ENCODE measurements at regions not wholly inside any gene's neighbourhood (a gene's known extent, or its start where the extent isn't known, plus 50 kb on each side); places are given as distances from the start of the nearest gene placed in this dataset.

DNA sequence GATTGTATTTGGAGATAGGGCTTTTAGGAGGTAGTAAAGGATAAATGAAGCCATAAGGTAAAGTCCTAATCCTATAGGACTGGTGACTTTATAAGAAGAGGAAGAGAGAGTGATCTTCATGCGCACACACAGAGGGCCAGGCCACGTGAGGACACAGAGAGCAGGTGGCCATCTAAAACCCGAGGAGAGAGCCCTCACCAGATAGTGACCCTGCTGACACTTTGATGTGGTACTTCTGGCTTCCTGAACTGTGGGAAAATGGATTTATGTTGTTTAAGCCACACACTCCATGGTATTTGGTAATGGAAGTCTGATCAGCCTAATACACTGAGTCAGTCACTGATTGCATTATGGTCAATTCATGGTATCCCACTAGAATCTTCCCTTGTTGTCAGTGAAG is 164.9 kb upstream of the TAPT1 start:
- Histone ChIP-seq H3K9me3 (ENCODE audit: control insufficient read depth in 4 of 4, low read length in 3 of 4) (peaks cover 0 to 2% (median 0%) of the 10 kb centered on the region in 4 donors), H3K27me3 (ENCODE audit: control insufficient read depth in 4 of 4, insufficient read depth in 4 of 4, low read length in 3 of 4) (no peaks in the 10 kb centered on the region), H3K4me1 (ENCODE audit: control insufficient read depth in 4 of 4, insufficient read depth in 4 of 4, low read length in 3 of 4) (no peaks in the 10 kb centered on the region), H3K4me3 (ENCODE audit: low read depth in 1 of 3, low read length in 3 of 3) (no peak overlapping the region), H3K9ac (ENCODE audit: low read depth in 1 of 2, low read length in 2 of 2) (no peak overlapping the region), H3K36me3 (ENCODE audit: control insufficient read depth in 4 of 4, insufficient read depth in 3 of 4, low read depth in 1 of 4, low read length in 3 of 4) (no peaks in the 10 kb centered on the region), H3K27ac (ENCODE audit: low read depth in 1 of 2, low read length in 2 of 2) (no peak overlapping the region)
- 88% methylated on average over 3 of the region's 3 CpGs for WGBS
- TF ChIP-seq FOXA2 (IDR thresholded peaks at IDR 0.05) (no peak), REST (IDR thresholded peaks at IDR 0.05) (no peak), HNF4A (conservative IDR thresholded peaks at IDR 0.05) (no peak), TAF1 (conservative IDR thresholded peaks at IDR 0.05) (no peak), RAD21 (IDR thresholded peaks at IDR 0.05) (no peak), EGR1 (IDR thresholded peaks at IDR 0.05; ENCODE audit: low read depth in 2 of 2) (no peak), RXRA (IDR thresholded peaks at IDR 0.05) (no peak)
- TF ChIP-seq, protein P1, sequence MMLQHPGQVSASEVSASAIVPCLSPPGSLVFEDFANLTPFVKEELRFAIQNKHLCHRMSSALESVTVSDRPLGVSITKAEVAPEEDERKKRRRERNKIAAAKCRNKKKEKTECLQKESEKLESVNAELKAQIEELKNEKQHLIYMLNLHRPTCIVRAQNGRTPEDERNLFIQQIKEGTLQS (IDR thresholded peaks at IDR 0.05): no peak
- no peak for DNase-seq (ENCODE audit: low spot score)

DNA sequence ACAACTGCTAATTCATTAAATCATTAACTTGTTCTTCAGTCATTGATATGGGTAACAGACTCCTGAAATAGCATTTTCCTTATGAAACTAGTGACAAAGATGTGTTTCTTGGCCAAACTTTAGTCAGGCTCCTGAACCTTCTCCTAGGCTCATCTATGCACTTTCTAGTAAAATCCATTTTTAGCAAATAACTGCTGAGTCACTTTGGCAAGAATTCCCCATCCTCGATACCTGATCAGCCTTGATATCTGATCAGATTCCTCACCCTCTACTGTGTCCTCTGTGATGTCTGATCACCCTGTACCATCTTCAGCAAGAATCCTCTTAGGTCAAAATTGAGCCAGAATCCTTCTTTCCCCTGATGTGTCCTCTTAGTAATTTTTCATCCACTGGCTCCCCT is 161.2 kb upstream of the TAPT1 start:
- Histone ChIP-seq H3K36me3 (ENCODE audit: control insufficient read depth in 4 of 4, insufficient read depth in 3 of 4, low read depth in 1 of 4, low read length in 3 of 4) (no peaks in the 10 kb centered on the region), H3K9ac (ENCODE audit: low read depth in 1 of 2, low read length in 2 of 2) (no peak overlapping the region), H3K9me3 (ENCODE audit: control insufficient read depth in 4 of 4, low read length in 3 of 4) (peaks cover 0 to 2% (median 0%) of the 10 kb centered on the region in 4 donors), H3K4me1 (ENCODE audit: control insufficient read depth in 4 of 4, insufficient read depth in 4 of 4, low read length in 3 of 4) (no peaks in the 10 kb centered on the region), H3K27me3 (ENCODE audit: control insufficient read depth in 4 of 4, insufficient read depth in 4 of 4, low read length in 3 of 4) (no peaks in the 10 kb centered on the region), H3K27ac (ENCODE audit: low read depth in 1 of 2, low read length in 2 of 2) (no peak overlapping the region), H3K4me3 (ENCODE audit: low read depth in 1 of 3, low read length in 3 of 3) (no peak overlapping the region)
- TF ChIP-seq HNF4G (IDR thresholded peaks at IDR 0.05) (no peak), GABPA (IDR thresholded peaks at IDR 0.05 in 1 of 2, conservative IDR thresholded peaks at IDR 0.05 in 1 of 2) (no peak), HNF4A (conservative IDR thresholded peaks at IDR 0.05) (no peak), ZBTB33 (IDR thresholded peaks at IDR 0.05) (no peak), NR2F2 (IDR thresholded peaks at IDR 0.05) (no peak), YY1 (IDR thresholded peaks at IDR 0.05) (no peak), SP1 (IDR thresholded peaks at IDR 0.05) (no peak)
- TF ChIP-seq, protein P2, sequence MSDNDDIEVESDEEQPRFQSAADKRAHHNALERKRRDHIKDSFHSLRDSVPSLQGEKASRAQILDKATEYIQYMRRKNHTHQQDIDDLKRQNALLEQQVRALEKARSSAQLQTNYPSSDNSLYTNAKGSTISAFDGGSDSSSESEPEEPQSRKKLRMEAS (IDR thresholded peaks at IDR 0.05): no peak
- 86% methylated on average over 1 of the region's 1 CpG for WGBS
- no peak for DNase-seq (ENCODE audit: low spot score)
